ENCODE measurements at regions not wholly inside any gene's neighbourhood (a gene's known extent, or its start where the extent isn't known, plus 50 kb on each side); places are given as distances from the start of the nearest gene placed in this dataset.

GRCh38 chr11:11113626-11114025, 239.4 kb downstream of the CSNK2A3 start:
- intact Hi-C loops (cut with micrococcal nuclease; ENCODE audit: unreplicated experiment), result no loop called here
- H3K4me1 ChIP-seq (ENCODE audit: insufficient read depth, low read length, poor library complexity, severe bottlenecking), result no peaks in the 10 kb centered on the region
- no peak overlapping the region for H3K27ac ChIP-seq (ENCODE audit: low read depth, low read length, poor library complexity, severe bottlenecking)
- no TSS peak for BruUV-seq (replicated peaks)
- no peaks in the 10 kb centered on the region for H3K9me3 ChIP-seq (ENCODE audit: low read depth, low read length, poor library complexity, severe bottlenecking)
- no peak overlapping the region for H3K4me3 ChIP-seq (ENCODE audit: low read depth, low read length, poor library complexity, severe bottlenecking)
- DNase-seq (ENCODE audit: low spot score), result no peak
- ChIA-PET POLR2A (ENCODE audit: low non-redundant PET) (no interaction called here), CTCF (no interaction called here)
- peaks cover 9% of the 10 kb centered on the region for H3K27me3 ChIP-seq (replicated peaks; ENCODE audit: insufficient read depth, low read depth, low read length, poor library complexity)
- TF ChIP-seq CTCF (conservative IDR thresholded peaks at IDR 0.05; ENCODE audit: low read depth, low read length), result no peak
- no peak for TF ChIP-seq EZH2 (IDR thresholded peaks at IDR 0.05; ENCODE audit: borderline replicate concordance, low read depth, low read length, poor library complexity, severe bottlenecking)
- H3K36me3 ChIP-seq (ENCODE audit: insufficient read depth, low read length, poor library complexity, severe bottlenecking), result no peaks in the 10 kb centered on the region

DNA sequence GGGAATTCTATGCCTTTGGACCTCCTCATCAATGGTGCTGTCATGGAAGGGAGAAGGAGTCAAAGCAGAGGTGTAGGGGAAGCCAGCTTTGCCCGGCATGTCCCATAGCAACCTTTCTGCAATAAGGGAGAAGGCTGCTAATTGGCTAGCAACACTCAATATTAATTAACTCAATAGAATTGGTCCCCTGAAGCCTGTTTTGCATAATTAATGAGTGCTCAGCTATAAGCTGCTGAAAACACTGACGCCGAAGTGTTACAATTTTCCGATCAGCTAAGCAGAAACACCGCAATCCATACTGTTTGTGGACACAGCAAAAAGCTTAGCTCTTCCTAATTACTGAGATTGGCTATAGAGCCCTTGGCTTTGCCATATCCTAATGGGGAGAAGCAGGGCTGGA, 245.0 kb downstream of the CSNK2A3 start:
- Histone ChIP-seq H3K4me3 (ENCODE audit: low read depth, low read length, poor library complexity, severe bottlenecking) (no peak overlapping the region), H3K27ac (ENCODE audit: low read depth, low read length, poor library complexity, severe bottlenecking) (no peak overlapping the region), H3K9me3 (ENCODE audit: low read depth, low read length, poor library complexity, severe bottlenecking) (no peaks in the 10 kb centered on the region), H3K4me1 (ENCODE audit: insufficient read depth, low read length, poor library complexity, severe bottlenecking) (no peaks in the 10 kb centered on the region), H3K27me3 (replicated peaks; ENCODE audit: insufficient read depth, low read depth, low read length, poor library complexity) (peaks cover 5% of the 10 kb centered on the region), H3K36me3 (ENCODE audit: insufficient read depth, low read length, poor library complexity, severe bottlenecking) (no peaks in the 10 kb centered on the region)
- intact Hi-C loops (cut with micrococcal nuclease; ENCODE audit: unreplicated experiment), result no loop called here
- BruUV-seq (replicated peaks), result no TSS peak
- no peak for DNase-seq (ENCODE audit: low spot score)
- POLR2A ChIA-PET (ENCODE audit: low non-redundant PET), result no interaction called here
- TF ChIP-seq CTCF (conservative IDR thresholded peaks at IDR 0.05; ENCODE audit: low read depth, low read length) (no peak), EZH2 (IDR thresholded peaks at IDR 0.05; ENCODE audit: borderline replicate concordance, low read depth, low read length, poor library complexity, severe bottlenecking) (no peak)
- CTCF ChIA-PET, result no interaction called here

DNA sequence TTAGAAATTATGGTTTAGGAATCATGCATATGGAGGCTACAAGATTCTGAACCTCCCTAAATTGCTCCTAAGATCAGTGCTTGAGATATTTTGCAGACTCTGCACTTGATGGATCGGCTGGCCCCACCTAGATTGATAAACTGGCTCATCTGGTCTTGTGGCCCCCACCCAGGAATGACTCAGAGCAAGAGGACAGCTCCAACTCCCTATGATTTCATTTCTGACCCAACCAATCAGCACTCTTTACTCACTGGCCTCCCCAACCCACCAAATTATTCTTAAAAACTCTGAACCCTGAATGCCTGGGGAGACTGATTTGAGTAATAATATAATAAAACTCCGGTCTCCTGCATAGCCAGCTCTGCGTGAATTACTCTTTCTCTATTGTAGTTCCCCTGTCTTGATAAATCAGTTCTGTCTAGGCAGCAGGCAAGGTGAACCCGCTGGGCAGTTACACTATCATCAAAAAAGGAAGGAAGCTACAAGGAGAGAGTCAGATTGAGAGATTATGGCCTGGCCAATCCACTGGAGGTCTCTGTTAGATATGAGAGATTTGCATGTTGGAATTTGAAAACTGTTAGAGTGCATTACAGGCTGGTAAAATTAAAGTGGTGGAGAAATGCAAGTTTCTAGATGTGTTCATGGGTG, 245.8 kb downstream of the CSNK2A3 start:
- Histone ChIP-seq H3K27ac (ENCODE audit: low read depth, low read length, poor library complexity, severe bottlenecking) (no peak overlapping the region), H3K4me3 (ENCODE audit: low read depth, low read length, poor library complexity, severe bottlenecking) (no peak overlapping the region), H3K9me3 (ENCODE audit: low read depth, low read length, poor library complexity, severe bottlenecking) (no peaks in the 10 kb centered on the region), H3K36me3 (ENCODE audit: insufficient read depth, low read length, poor library complexity, severe bottlenecking) (no peaks in the 10 kb centered on the region), H3K27me3 (replicated peaks; ENCODE audit: insufficient read depth, low read depth, low read length, poor library complexity) (peaks cover 11% of the 10 kb centered on the region), H3K4me1 (ENCODE audit: insufficient read depth, low read length, poor library complexity, severe bottlenecking) (no peaks in the 10 kb centered on the region)
- ChIA-PET CTCF (no interaction called here), POLR2A (ENCODE audit: low non-redundant PET) (no interaction called here)
- no TSS peak for BruUV-seq (replicated peaks)
- DNase-seq (ENCODE audit: low spot score), result no peak
- intact Hi-C loops (cut with micrococcal nuclease; ENCODE audit: unreplicated experiment), result no loop called here
- TF ChIP-seq EZH2 (IDR thresholded peaks at IDR 0.05; ENCODE audit: borderline replicate concordance, low read depth, low read length, poor library complexity, severe bottlenecking), result no peak
- no peak for TF ChIP-seq CTCF (conservative IDR thresholded peaks at IDR 0.05; ENCODE audit: low read depth, low read length)

All from A673 (cell line).